ENCODE measurements at regions not wholly inside any gene's neighbourhood (a gene's known extent, or its start where the extent isn't known, plus 50 kb on each side); places are given as distances from the start of the nearest gene placed in this dataset.
"Not testable (repeated sequence)": the region's sequence is repeated elsewhere in the genome, so short reads cannot be mapped to it uniquely, and the experiment has no call there.

DNA sequence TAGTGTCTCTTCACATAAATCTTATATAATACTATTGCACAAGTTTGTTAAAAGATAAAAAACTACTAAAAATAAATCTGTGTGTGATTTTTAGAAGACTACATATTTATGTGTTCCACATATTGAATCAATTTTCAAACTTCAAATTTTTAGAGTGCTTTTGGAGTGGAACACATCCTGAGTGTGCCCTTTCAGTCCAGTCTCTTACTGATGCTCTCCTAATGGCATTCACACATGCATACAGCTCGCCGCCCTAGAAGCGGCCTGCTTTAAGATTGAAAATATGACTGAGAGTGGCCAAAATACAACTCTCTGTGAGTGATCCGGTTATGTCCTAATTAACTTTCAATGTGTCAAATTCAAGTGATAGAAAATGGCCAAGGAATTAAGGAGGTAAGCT, 628.8 kb downstream of the ANKRD50 start:
- DNase-seq (ENCODE audit: low spot score): no peak

DNA sequence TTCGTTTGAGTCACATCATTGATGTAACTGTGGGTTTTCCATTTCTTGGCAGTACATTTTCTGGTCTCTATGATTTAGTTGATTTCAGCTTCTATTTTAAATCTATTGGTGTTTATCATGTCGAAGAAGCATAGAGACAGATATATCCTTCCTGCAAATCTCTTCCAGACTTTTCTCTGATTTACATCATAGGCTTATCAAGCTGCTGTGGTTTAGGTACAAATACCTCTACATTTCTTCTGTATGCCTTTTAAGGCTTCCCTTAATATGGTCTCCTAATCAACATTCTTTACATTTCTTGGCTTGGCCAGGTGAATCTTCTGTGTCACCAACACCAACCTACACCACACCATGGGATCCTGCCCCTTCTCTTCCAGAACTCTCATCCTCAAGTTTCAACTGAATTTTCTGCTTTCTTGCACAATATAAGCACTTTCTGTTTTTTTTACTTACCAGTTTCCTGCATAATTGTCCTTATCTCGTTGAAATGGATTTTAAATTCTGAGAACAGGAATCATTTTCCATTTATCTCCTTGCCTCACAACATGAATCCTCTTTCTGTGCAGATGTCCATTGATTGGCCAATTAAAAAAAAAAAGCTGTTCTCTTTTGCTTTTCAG, 626.9 kb downstream of the ANKRD50 start:
- no peak for DNase-seq (ENCODE audit: low spot score)

- DNase-seq (ENCODE audit: low spot score): no peak
Observed at GRCh38 chr4:124090021-124090420, 622.5 kb downstream of the ANKRD50 start.

- no peak for DNase-seq (ENCODE audit: low spot score)
Observed at GRCh38 chr4:124092101-124092500, 620.4 kb downstream of the ANKRD50 start.

DNA sequence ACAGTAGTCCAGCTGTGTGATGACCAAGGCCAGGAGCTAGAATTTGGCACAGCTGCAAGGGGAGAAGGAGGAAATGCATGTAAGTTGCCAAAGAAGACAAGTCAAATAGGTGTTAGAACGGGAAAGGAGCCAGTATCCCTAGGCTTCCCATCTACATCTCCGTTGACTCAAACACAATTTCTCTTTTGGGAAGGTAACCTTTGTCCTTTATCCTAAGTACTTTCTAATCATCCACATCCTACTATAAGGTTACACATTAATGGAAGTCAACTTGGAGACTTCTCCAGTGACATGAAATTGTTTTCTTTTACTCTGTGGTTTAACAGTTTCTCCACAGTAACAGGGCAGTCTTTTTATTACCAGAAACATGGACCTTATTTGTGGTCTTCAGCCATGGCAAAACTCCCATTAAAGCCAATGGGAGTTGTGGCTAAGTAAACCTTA, 620.0 kb downstream of the ANKRD50 start:
- no peak for DNase-seq (ENCODE audit: low spot score)

GRCh38 chr4:124095621-124096020, 616.9 kb downstream of the ANKRD50 start:
- no peak for DNase-seq (ENCODE audit: low spot score)

- no peak for DNase-seq (ENCODE audit: low spot score)
Observed at GRCh38 chr4:124096290-124096689, 616.2 kb downstream of the ANKRD50 start.

- no peak for DNase-seq (ENCODE audit: low spot score)
Observed at GRCh38 chr4:124097447-124097846, 615.1 kb downstream of the ANKRD50 start.

- no peak for DNase-seq (ENCODE audit: low spot score)
Observed at GRCh38 chr4:124104101-124104500, 608.4 kb downstream of the ANKRD50 start.

DNA sequence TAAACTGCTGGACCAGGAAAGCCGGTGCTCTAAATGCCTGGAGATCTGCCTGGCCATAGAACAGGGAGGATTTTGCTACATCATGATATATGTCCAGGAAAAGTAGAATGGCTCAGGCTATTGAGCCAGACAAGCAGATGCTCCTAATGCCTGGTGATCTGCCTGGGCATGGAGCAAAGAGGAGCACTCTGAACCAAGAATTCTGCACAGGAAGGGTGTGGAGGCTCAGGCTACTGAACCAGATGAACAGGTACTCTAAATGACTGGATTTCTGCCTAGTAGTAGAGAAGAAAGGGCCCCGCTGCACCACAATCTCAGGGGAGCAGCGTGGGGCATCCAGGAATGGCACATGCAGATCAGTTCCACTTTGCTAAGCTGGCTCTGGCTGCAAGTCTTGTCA, 607.9 kb downstream of the ANKRD50 start:
- no peak for DNase-seq (ENCODE audit: low spot score)

- DNase-seq (ENCODE audit: low spot score): no peak
Observed at GRCh38 chr4:124105212-124105611, 607.3 kb downstream of the ANKRD50 start.

DNA sequence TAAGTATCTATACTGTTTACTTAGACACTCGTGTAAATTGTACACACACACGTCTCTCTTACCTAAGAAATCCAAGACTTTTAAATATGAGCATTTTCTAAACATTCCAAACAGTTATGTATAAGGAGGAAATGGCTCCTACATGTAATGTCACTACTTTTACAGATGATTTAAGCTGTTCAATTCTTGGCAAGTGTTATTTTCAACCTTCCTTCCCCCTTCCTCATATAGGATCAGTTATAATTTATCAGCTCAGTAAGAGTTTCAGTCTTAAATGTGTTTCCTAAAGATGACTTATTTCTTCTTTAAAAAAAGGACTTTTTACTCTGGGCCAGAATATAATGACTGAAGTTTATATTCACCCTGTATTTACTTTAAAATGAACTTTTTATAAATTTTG, 601.1 kb downstream of the ANKRD50 start:
- no peak for DNase-seq (ENCODE audit: low spot score)

GRCh38 chr4:124111922-124112321, 600.6 kb downstream of the ANKRD50 start:
- DNase-seq (ENCODE audit: low spot score): no peak

GRCh38 chr4:124118061-124118460, 594.5 kb downstream of the ANKRD50 start:
- no peak for DNase-seq (ENCODE audit: low spot score)

DNA sequence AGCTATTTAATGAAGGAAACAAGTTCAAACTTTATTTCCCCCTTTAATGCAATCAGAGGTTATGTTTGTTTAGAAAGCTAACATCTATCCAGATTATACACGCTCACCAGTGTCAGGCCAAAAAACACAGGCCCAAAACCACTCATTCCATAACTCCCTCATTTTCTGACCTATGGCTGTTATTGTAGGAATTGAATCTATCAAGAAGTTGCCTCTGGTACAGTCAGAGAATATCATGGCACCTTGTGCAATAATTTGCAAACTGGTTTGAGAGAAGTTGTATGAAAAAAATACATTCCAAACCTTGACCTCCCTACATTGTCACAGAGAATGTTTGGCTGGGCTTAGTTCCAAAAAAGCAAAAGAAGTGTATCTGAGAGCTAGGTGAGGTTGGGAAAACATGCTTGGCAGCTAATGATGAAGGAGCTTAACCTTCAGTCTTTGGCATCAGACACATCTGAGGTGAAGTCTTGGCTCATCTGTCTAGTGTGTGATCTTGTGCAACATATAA, 591.0 kb downstream of the ANKRD50 start:
- DNase-seq (ENCODE audit: low spot score): no peak

DNA sequence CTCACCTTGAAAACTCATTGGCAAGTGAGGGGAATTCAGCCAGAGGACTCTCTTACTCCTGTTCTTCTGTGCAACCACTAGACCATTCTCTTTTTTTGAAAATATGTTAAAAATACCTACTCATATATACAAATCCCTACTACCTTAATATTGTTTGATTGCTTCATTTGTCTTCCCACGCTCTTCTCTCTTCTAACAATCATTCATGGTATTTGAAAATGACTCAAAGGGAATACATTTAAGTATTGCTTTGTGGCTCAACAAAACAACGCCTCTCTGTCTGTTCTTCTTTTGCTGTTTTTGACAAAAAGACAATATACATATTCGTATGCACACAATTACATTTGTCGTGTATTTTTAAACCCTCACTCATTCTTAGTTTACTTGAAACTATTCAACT, 589.4 kb downstream of the ANKRD50 start:
- DNase-seq (ENCODE audit: low spot score): no peak

- DNase-seq (ENCODE audit: low spot score): no peak
Observed at GRCh38 chr4:124123721-124124120, 588.8 kb downstream of the ANKRD50 start.

DNA sequence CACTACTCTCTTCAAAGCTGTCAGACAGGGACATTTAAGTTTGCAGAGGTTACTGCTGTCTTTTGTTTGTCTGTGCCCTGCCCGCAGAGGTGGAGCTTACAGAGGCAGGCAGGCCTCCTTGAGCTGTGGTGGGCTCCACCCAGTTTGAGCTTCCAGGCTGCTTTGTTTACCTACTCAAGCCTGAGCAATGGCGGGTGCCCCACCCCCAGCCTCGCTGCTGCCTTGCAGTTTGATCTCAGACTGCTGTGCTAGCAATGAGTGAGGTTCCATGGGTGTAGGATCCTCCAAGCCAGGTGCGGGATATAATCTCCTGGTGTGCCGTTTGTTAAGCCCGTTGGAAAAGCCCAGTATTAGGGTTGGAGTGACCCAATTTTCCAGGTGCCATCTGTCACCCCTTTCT, 581.2 kb downstream of the ANKRD50 start:
- DNase-seq (ENCODE audit: low spot score): not testable (repeated sequence)

- no peak for DNase-seq (ENCODE audit: low spot score)
Observed at GRCh38 chr4:124132161-124132560, 580.4 kb downstream of the ANKRD50 start.

- no peak for DNase-seq (ENCODE audit: low spot score)
Observed at GRCh38 chr4:124133753-124134152, 578.8 kb downstream of the ANKRD50 start.

GRCh38 chr4:124135409-124135813, 577.1 kb downstream of the ANKRD50 start:
- DNase-seq (ENCODE audit: low spot score): no peak

DNA sequence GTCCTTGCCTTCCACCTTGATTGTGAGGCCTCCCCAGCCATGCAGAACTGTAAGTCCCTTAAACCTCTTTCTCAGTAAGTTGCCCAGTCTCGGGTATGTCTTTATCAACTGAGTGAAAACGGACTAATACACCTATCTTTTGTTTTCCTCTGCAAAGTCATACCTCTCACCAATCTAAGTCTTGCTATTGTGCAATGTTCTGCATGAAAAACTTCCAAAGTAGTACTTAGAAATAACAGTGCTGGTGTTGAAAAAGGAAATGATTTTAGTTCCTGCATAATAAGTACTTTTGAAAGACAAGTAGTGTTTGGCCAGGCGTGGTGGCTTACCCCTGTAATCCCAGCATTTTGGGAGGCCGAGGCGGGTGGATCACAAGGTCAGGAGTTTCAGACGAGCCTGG, 573.5 kb downstream of the ANKRD50 start:
- no peak for DNase-seq (ENCODE audit: low spot score)

- DNase-seq (ENCODE audit: low spot score): no peak
Observed at GRCh38 chr4:124143632-124144031, 568.9 kb downstream of the ANKRD50 start.

GRCh38 chr4:124144238-124144654, 568.3 kb downstream of the ANKRD50 start:
- DNase-seq (ENCODE audit: low spot score): no peak

Measured in mesenteric fat pad (tissue), 1 donor.